Cardiac muscle cell (in vitro differentiated cells and primary cell): ENCODE measurements at regions not wholly inside any gene's neighbourhood (a gene's known extent, or its start where the extent isn't known, plus 50 kb on each side); places are given as distances from the start of the nearest gene placed in this dataset.

ENCODE experiments used
- DNase-seq, 2 donors: peaks; one replicate each; pipeline versions ENCODE4 v3.0.0 to v3.0.0-alpha.2; 2010 to 2017; ENCODE audit warnings: low read depth in 1 of 2, low spot score in 1 of 2
- H3K27ac ChIP-seq: fragments of 200-600 bp; sonication (generic); 2 replicates; pipeline ENCODE4 v1.5.1; 2016
- H3K27me3 ChIP-seq: fragments of 200-600 bp; sonication (generic); 2 replicates; pipeline ENCODE4 v1.6.0; 2016; ENCODE audit warnings: control low read depth
- H3K36me3 ChIP-seq: fragments of 200-600 bp; sonication (generic); 2 replicates; pipeline ENCODE4 v1.5.1; 2016; ENCODE audit warnings: control low read depth
- H3K4me1 ChIP-seq: fragments of 200-600 bp; sonication (generic); 2 replicates; pipeline ENCODE4 v1.8.1; 2017; ENCODE audit warnings: low read depth, mild to moderate bottlenecking, mixed run types
- H3K4me3 ChIP-seq: fragments of 200-600 bp; sonication (generic); 2 replicates; pipeline ENCODE4 v1.5.1; 2016; ENCODE audit warnings: mild to moderate bottlenecking
- H3K9me3 ChIP-seq: fragments of 200-600 bp; sonication (generic); 2 replicates; pipeline ENCODE4 v1.5.1; 2017; ENCODE audit warnings: low read depth, mild to moderate bottlenecking, control low read depth
- TF ChIP-seq, protein P1 (sequence below): IDR thresholded peaks from 2 replicates; pipeline ENCODE4 v1.5.1; 2012; ENCODE audit warnings: low read depth, mild to moderate bottlenecking, low read length

DNA sequence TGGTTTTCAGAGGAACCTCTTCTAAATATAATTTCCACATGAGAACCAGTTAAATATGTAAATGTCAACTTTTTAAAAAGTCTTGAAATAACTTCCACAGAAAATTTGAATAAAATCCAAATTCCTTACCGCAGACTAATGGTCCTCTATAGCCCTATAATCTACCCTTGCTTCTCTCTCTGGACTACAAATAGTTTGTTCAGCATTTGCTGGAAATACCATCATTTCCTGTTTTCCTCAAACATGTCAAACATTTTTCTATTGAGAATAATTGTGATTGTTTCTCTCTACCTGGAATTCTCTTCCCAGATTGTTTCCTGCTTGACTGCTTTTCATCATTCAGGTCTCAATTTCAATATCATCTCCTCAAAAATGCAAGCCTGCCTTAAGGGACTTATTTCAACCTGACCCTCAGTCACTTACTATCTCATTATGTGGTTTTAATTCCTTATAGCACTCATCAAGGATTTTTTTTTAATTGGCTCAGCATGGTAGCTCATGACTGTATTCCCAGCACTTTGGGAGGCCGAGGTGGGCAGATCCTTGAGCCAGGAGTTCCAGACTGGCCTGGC, 898.9 kb upstream of the MIR17HG start:
- H3K9me3 ChIP-seq: no peaks in the 10 kb centered on the region
- TF ChIP-seq, protein P1, sequence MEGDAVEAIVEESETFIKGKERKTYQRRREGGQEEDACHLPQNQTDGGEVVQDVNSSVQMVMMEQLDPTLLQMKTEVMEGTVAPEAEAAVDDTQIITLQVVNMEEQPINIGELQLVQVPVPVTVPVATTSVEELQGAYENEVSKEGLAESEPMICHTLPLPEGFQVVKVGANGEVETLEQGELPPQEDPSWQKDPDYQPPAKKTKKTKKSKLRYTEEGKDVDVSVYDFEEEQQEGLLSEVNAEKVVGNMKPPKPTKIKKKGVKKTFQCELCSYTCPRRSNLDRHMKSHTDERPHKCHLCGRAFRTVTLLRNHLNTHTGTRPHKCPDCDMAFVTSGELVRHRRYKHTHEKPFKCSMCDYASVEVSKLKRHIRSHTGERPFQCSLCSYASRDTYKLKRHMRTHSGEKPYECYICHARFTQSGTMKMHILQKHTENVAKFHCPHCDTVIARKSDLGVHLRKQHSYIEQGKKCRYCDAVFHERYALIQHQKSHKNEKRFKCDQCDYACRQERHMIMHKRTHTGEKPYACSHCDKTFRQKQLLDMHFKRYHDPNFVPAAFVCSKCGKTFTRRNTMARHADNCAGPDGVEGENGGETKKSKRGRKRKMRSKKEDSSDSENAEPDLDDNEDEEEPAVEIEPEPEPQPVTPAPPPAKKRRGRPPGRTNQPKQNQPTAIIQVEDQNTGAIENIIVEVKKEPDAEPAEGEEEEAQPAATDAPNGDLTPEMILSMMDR: no peak
- no peak overlapping the region for H3K4me3 ChIP-seq
- H3K27ac ChIP-seq: no peak overlapping the region
- no peaks in the 10 kb centered on the region for H3K4me1 ChIP-seq
- no peaks in the 10 kb centered on the region for H3K36me3 ChIP-seq
- peak in 1 of 2 donors; percentile 57 for DNase-seq
- H3K27me3 ChIP-seq: no peaks in the 10 kb centered on the region

DNA sequence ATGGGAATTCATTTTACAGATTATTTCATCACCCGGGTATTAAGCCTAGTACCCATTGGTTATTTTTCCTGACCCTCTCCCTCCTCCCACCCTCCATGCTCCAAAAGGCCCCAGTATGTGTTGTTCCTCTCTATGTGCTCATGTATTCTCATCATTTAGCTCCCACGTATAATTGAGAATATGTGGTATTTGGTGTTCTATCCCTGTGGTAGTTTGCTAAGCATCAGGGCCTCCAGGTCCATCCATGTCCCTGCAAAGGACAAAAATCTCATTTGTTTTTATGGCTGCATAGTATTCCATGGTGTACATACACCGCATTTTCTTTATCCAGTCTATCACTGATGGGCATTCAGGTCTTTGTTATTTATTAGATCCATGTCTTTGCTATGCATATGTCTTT, 894.1 kb upstream of the MIR17HG start:
- no peak for DNase-seq
- TF ChIP-seq, protein P1: no peak
- Histone ChIP-seq H3K4me1 (no peaks in the 10 kb centered on the region), H3K27ac (no peak overlapping the region), H3K36me3 (no peaks in the 10 kb centered on the region), H3K27me3 (no peaks in the 10 kb centered on the region), H3K4me3 (no peak overlapping the region), H3K9me3 (no peaks in the 10 kb centered on the region)

DNA sequence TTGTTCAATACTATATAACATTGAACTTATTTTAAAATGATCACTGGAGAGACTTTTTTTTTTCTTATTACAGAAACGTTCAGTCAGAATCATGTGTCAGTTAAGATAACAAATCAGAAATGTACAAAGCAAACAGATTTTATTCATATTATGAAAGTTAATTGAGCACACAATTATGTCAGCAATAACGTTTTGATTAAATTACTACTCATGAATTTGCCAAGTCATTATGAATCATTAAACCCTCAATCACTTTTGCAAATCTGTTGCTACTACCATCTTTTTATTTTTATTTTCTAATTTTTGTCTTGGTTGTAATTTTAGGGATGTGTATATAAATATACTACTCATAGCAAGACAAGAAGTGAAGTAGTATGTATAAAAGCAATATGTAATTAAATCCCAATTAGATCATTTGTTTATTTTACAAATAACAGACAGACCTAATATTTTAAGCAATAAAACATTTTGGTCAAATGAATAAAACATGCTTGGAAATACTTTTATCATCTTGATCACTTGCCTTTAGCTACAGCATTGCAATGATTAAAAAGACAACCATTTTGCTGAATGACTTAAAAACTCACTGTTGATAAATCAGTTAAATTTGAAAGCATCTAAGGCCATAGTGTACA, 893.4 kb upstream of the MIR17HG start:
- no peak for DNase-seq
- H3K9me3 ChIP-seq: no peaks in the 10 kb centered on the region
- TF ChIP-seq, protein P1: no peak
- no peaks in the 10 kb centered on the region for H3K27me3 ChIP-seq
- H3K36me3 ChIP-seq: no peaks in the 10 kb centered on the region
- no peak overlapping the region for H3K4me3 ChIP-seq
- H3K4me1 ChIP-seq: no peaks in the 10 kb centered on the region
- H3K27ac ChIP-seq: no peak overlapping the region

DNA sequence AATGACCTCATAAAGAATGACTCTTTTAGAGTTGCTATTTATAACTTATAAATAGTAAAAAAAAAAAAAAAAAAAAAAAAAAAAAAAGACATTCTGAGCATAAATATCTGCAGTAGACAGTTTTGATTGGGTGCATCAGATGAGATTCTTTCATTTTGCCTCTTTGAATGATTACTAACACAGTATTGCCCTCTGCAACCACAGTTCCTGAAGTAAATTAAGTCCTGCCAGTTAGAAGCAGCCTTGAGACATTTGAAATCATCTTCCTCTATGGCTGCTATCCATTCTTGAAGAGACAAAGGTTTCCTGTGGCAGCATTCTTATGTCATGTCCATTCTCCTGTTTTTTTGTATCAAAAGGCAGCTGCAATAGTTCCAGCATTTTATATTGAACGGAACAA, 892.4 kb upstream of the MIR17HG start:
- H3K27me3 ChIP-seq: no peaks in the 10 kb centered on the region
- no peaks in the 10 kb centered on the region for H3K9me3 ChIP-seq
- H3K27ac ChIP-seq: no peak overlapping the region

DNA sequence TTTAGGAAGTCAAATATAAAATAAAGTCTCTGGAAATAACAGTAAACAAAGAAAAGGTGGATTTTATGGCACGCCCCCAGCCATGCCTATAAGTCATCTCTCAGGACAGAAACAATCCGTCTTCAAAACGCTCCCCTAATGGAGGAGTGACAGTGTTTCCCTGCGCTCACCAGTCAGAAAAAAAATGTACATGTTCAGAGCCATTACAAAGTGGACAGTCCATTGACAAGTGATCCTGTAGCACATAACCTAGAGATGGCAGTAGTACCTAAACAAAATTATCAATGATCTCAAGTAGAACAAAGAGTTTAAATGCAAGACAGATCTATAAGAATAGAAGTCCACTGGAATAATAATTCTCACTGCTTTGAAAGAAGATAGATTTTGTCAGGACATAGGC, 891.7 kb upstream of the MIR17HG start:
- H3K4me3 ChIP-seq: no peak overlapping the region
- no peak overlapping the region for H3K27ac ChIP-seq
- H3K36me3 ChIP-seq: no peaks in the 10 kb centered on the region
- DNase-seq: peak in 1 of 2 donors; percentile 15
- TF ChIP-seq, protein P1: no peak
- no peaks in the 10 kb centered on the region for H3K4me1 ChIP-seq
- H3K9me3 ChIP-seq: no peaks in the 10 kb centered on the region
- H3K27me3 ChIP-seq: no peaks in the 10 kb centered on the region

More for the DNA sequence above, 892.4 kb upstream of the MIR17HG start:
- no peaks in the 10 kb centered on the region for H3K36me3 ChIP-seq
- H3K4me1 ChIP-seq: no peaks in the 10 kb centered on the region
- TF ChIP-seq, protein P1: no peak
- no peak overlapping the region for H3K4me3 ChIP-seq
- DNase-seq: no peak
